ENCODE measurements at regions not wholly inside any gene's neighbourhood (a gene's known extent, or its start where the extent isn't known, plus 50 kb on each side); places are given as distances from the start of the nearest gene placed in this dataset.

GRCh38 chr3:153090973-153091372 lies 71.1 kb upstream of the RAP2B start:
- no peak for TF ChIP-seq MAX (IDR thresholded peaks at IDR 0.05)
- no peak for TF ChIP-seq EP300 (IDR thresholded peaks at IDR 0.05; ENCODE audit: borderline replicate concordance)
- no peak for TF ChIP-seq RAD21 (IDR thresholded peaks at IDR 0.05; ENCODE audit: low read depth)
- TF ChIP-seq TAF1 (IDR thresholded peaks at IDR 0.05; ENCODE audit: low read depth): no peak
- no peak for TF ChIP-seq CEBPB (IDR thresholded peaks at IDR 0.05)
- TF ChIP-seq FOXM1 (IDR thresholded peaks at IDR 0.05; ENCODE audit: borderline replicate concordance, low read depth): no peak
- TF ChIP-seq NFIC (IDR thresholded peaks at IDR 0.05): no peak
- no peak for TF ChIP-seq YY1 (IDR thresholded peaks at IDR 0.05; ENCODE audit: low read depth)

Data from Ishikawa (cell line).